ENCODE measurements at regions not wholly inside any gene's neighbourhood (a gene's known extent, or its start where the extent isn't known, plus 50 kb on each side); places are given as distances from the start of the nearest gene placed in this dataset.

DNA sequence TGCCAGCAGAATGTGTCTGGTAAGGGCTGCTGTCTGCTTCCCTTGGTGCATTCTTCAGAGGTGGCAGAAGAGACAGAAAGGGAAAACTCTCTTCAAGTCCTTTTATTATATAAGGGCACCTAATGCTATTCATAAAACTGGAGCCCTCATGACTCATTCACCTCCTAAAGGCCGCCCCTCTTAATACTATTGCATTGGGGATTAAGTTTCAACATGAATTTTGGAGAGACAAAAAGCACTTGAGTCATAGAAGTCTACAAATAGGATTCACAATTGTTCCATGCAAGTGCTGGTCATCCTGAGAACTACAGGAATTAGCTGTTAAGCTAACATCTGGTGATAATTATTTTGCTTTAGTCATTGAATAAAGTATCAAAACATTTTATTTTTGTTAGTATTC, 349.5 kb downstream of the HS3ST1 start:
- Histone ChIP-seq H3K27me3 (ENCODE audit: insufficient read depth, low read depth) (no peaks in the 10 kb centered on the region), H3K27ac (no peak overlapping the region), H4K20me1 (ENCODE audit: insufficient read depth) (no peaks in the 10 kb centered on the region), H3K36me3 (ENCODE audit: low read depth) (no peaks in the 10 kb centered on the region), H2AFZ (no peak overlapping the region), H3K9me2 (ENCODE audit: insufficient read depth) (no peaks in the 10 kb centered on the region; the same call in 1 of the 2 replicates), H3K4me2 (no peak overlapping the region), H3K9me3 (ENCODE audit: insufficient read depth, low read depth) (no peaks in the 10 kb centered on the region), H3K4me3 (no peak overlapping the region), H3K79me2 (ENCODE audit: low read depth) (no peaks in the 10 kb centered on the region), H3K4me1 (replicated peaks; ENCODE audit: insufficient read depth) (no peaks in the 10 kb centered on the region), H3F3A (ENCODE audit: insufficient read depth, low read depth) (no peaks in the 10 kb centered on the region)
- DNase-seq: no peak
- no TSS peak for BruUV-seq (replicated peaks)
- intact Hi-C loops (cut with micrococcal nuclease; ENCODE audit: unreplicated experiment): no loop called here
- ChIA-PET CTCF (no interaction called here), POLR2A (ENCODE audit: unreplicated experiment) (no interaction called here)
- TF ChIP-seq, protein P1, sequence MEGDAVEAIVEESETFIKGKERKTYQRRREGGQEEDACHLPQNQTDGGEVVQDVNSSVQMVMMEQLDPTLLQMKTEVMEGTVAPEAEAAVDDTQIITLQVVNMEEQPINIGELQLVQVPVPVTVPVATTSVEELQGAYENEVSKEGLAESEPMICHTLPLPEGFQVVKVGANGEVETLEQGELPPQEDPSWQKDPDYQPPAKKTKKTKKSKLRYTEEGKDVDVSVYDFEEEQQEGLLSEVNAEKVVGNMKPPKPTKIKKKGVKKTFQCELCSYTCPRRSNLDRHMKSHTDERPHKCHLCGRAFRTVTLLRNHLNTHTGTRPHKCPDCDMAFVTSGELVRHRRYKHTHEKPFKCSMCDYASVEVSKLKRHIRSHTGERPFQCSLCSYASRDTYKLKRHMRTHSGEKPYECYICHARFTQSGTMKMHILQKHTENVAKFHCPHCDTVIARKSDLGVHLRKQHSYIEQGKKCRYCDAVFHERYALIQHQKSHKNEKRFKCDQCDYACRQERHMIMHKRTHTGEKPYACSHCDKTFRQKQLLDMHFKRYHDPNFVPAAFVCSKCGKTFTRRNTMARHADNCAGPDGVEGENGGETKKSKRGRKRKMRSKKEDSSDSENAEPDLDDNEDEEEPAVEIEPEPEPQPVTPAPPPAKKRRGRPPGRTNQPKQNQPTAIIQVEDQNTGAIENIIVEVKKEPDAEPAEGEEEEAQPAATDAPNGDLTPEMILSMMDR (conservative IDR thresholded peaks at IDR 0.05): no peak
- TF ChIP-seq EZH2 (IDR thresholded peaks at IDR 0.05; ENCODE audit: low read depth): no peak

DNA sequence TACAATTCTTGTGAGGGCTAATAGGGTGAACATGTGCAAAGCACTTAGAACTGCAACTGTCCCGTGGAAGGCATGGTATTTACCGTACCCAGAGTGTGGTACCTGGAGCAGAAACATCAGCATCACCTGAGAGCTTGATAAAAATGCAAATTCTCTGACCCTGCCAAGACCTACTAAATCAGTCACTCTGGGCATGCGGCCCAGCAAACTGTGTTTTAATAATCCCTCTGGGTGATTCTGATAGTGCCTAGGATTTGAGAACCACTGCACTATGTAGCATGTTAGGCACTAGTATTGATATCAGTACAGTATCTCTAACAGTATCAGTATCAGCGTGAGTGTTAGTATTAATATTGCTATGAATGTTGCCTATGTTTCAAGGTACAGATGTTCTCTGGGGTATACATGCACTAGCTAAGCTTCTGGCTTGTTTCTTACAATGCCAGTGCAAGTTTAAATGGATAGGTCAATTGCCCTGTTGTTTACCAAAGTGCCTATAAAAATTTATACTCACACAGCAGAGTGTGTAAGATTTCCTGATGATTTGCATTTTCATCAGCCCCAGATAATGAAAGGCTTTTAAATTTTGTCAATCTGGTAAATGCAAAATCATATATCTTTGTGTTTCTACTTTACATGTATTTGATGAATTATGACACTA, 354.0 kb downstream of the HS3ST1 start:
- no peaks in the 10 kb centered on the region; the same call in 1 of the 2 replicates for H3K9me2 ChIP-seq (ENCODE audit: insufficient read depth)
- H3K4me1 ChIP-seq (replicated peaks; ENCODE audit: insufficient read depth): no peaks in the 10 kb centered on the region
- H4K20me1 ChIP-seq (ENCODE audit: insufficient read depth): no peaks in the 10 kb centered on the region
- CTCF ChIA-PET: no interaction called here
- POLR2A ChIA-PET (ENCODE audit: unreplicated experiment): interaction anchor here (0.6 kb wide), 1 partner anchor 1232 kb away, joined by 13 read pairs; no protein-coding TSS in a partner anchor
- H3K27me3 ChIP-seq (ENCODE audit: insufficient read depth, low read depth): no peaks in the 10 kb centered on the region
- intact Hi-C loops (cut with micrococcal nuclease; ENCODE audit: unreplicated experiment): no loop called here
- H3K36me3 ChIP-seq (ENCODE audit: low read depth): no peaks in the 10 kb centered on the region
- no peak overlapping the region for H3K4me3 ChIP-seq
- H3F3A ChIP-seq (ENCODE audit: insufficient read depth, low read depth): no peaks in the 10 kb centered on the region
- DNase-seq: no peak
- H3K27ac ChIP-seq: no peak overlapping the region
- H2AFZ ChIP-seq: no peak overlapping the region
- H3K79me2 ChIP-seq (ENCODE audit: low read depth): no peaks in the 10 kb centered on the region
- TF ChIP-seq EZH2 (IDR thresholded peaks at IDR 0.05; ENCODE audit: low read depth): no peak
- TF ChIP-seq, protein P1 (conservative IDR thresholded peaks at IDR 0.05): no peak
- H3K9me3 ChIP-seq (ENCODE audit: insufficient read depth, low read depth): no peaks in the 10 kb centered on the region
- H3K4me2 ChIP-seq: no peak overlapping the region
- BruUV-seq (replicated peaks): no TSS peak

DNA sequence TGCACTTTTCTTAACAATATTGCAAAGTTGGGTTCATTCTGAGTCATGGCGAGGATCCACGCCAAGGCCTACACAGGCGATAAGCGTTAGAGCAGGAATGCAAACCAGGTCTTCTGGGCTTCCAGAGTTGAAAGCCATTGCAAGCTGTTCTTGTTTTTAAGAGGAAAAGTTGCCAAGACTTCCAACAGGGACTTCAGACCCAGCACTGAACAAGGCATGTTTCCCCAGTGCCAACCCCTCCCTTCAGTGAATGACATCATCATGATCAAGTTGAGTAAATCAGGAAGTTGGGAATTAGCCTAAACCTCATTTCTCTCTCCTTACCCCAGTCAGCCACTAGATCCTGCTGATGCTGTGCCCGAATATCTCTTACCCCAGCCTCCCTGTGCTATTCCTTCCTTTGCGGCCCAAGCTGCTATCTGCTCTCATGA, 355.1 kb downstream of the HS3ST1 start:
- H3K27ac ChIP-seq: no peak overlapping the region
- ChIA-PET POLR2A (ENCODE audit: unreplicated experiment) (no interaction called here), CTCF (no interaction called here)
- DNase-seq: no peak
- H2AFZ ChIP-seq: no peak overlapping the region
- no peak for TF ChIP-seq EZH2 (IDR thresholded peaks at IDR 0.05; ENCODE audit: low read depth)
- TF ChIP-seq, protein P1 (conservative IDR thresholded peaks at IDR 0.05): no peak
- H3K9me2 ChIP-seq (ENCODE audit: insufficient read depth): no peaks in the 10 kb centered on the region
- BruUV-seq (replicated peaks): no TSS peak
- no peaks in the 10 kb centered on the region for H3K4me1 ChIP-seq (replicated peaks; ENCODE audit: insufficient read depth)
- no peaks in the 10 kb centered on the region for H4K20me1 ChIP-seq (ENCODE audit: insufficient read depth)
- no peak overlapping the region for H3K4me2 ChIP-seq
- no peak overlapping the region for H3K4me3 ChIP-seq
- no peaks in the 10 kb centered on the region for H3K27me3 ChIP-seq (ENCODE audit: insufficient read depth, low read depth)
- H3K9me3 ChIP-seq (ENCODE audit: insufficient read depth, low read depth): no peaks in the 10 kb centered on the region
- no peaks in the 10 kb centered on the region for H3K79me2 ChIP-seq (ENCODE audit: low read depth)
- intact Hi-C loops (cut with micrococcal nuclease; ENCODE audit: unreplicated experiment): no loop called here
- no peaks in the 10 kb centered on the region for H3F3A ChIP-seq (ENCODE audit: insufficient read depth, low read depth)
- H3K36me3 ChIP-seq (ENCODE audit: low read depth): no peaks in the 10 kb centered on the region
